Smooth muscle cell (in vitro differentiated cells): ENCODE measurements at regions not wholly inside any gene's neighbourhood (a gene's known extent, or its start where the extent isn't known, plus 50 kb on each side); places are given as distances from the start of the nearest gene placed in this dataset.
"Not testable (repeated sequence)": the region's sequence is repeated elsewhere in the genome, so short reads cannot be mapped to it uniquely, and the experiment has no call there.

Experiments
- DNase-seq: peaks from one replicate; lab custom pipeline; 2025; ENCODE audit not compliant: unreplicated experiment; lab: John Stamatoyannopoulos, UW
- H2AFZ ChIP-seq: fragments of 200-600 bp; sonication (generic); 2 replicates; pipeline ENCODE4 v1.6.0; 2016; ENCODE audit warnings: antibody characterized with exemption, low read depth, mild to moderate bottlenecking
- H3F3A ChIP-seq: fragments of 200-600 bp; sonication (generic); 2 replicates; pipeline ENCODE4 v1.6.0; 2017; ENCODE audit warnings: antibody characterized with exemption, low read depth
- H3K27ac ChIP-seq: fragments of 200-600 bp; sonication (generic); 2 replicates; pipeline ENCODE4 v1.5.1; 2016; ENCODE audit warnings: low read depth, mild to moderate bottlenecking
- H3K27me3 ChIP-seq: fragments of 200-600 bp; sonication (generic); 2 replicates; pipeline ENCODE4 v1.6.1; 2016; ENCODE audit warnings: low read depth, mild to moderate bottlenecking
- H3K36me3 ChIP-seq: fragments of 200-600 bp; sonication (generic); 2 replicates; pipeline ENCODE4 v1.5.1; 2016; ENCODE audit warnings: low read depth
- H3K4me1 ChIP-seq: fragments of 200-600 bp; sonication (generic); 2 replicates; pipeline ENCODE4 v1.5.1; 2016; ENCODE audit warnings: low read depth
- H3K4me2 ChIP-seq: fragments of 200-600 bp; sonication (generic); 2 replicates; pipeline ENCODE4 v1.6.0; 2016; ENCODE audit warnings: mild to moderate bottlenecking
- H3K4me3 ChIP-seq: fragments of 200-600 bp; sonication (generic); 2 replicates; pipeline ENCODE4 v1.5.1; 2016; ENCODE audit warnings: mild to moderate bottlenecking
- H3K79me2 ChIP-seq: fragments of 200-600 bp; sonication (generic); 2 replicates; pipeline ENCODE4 v1.6.0; 2016; ENCODE audit warnings: low read depth, mild to moderate bottlenecking
- H3K9ac ChIP-seq: fragments of 200-600 bp; sonication (generic); 2 replicates; pipeline ENCODE4 v1.6.0; 2016; ENCODE audit warnings: low read depth
- H3K9me3 ChIP-seq: fragments of 200-600 bp; sonication (generic); replicated peaks from 2 replicates; pipeline ENCODE4 v1.5.1; 2016; ENCODE audit warnings: low read depth
- H4K20me1 ChIP-seq: fragments of 200-600 bp; sonication (generic); 2 replicates; pipeline ENCODE4 v1.6.0; 2016; ENCODE audit warnings: low read depth
- CTCF ChIP-seq: fragments of 200-600 bp; sonication (generic); IDR thresholded peaks from 2 replicates; pipeline ENCODE4 v1.5.1; 2017; ENCODE audit warnings: borderline replicate concordance, mild to moderate bottlenecking, antibody characterized with exemption; ENCODE audit not compliant: insufficient read depth, poor library complexity, severe bottlenecking
- WGBS: methylation state at CpG from one replicate; pipeline ENCODE4 v1.1.7; 2016; ENCODE audit warnings: low lambda C conversion rate; 5-methylcytosine and 5-hydroxymethylcytosine counted together

GRCh38 chr5:4023753-4024335 lies 428.2 kb downstream of the IRX1 start:
- Histone ChIP-seq H3K4me2 (no peak overlapping the region), H3K36me3 (no peaks in the 10 kb centered on the region), H4K20me1 (no peaks in the 10 kb centered on the region), H3K79me2 (no peaks in the 10 kb centered on the region), H2AFZ (no peak overlapping the region), H3F3A (no peaks in the 10 kb centered on the region), H3K4me1 (no peaks in the 10 kb centered on the region), H3K4me3 (no peak overlapping the region), H3K27ac (no peak overlapping the region), H3K9ac (no peak overlapping the region), H3K27me3 (no peaks in the 10 kb centered on the region), H3K9me3 (no peaks in the 10 kb centered on the region)
- no peak for TF ChIP-seq CTCF
- no peak for DNase-seq

- H3K9me3 ChIP-seq: no peaks in the 10 kb centered on the region
- no peaks in the 10 kb centered on the region for H3K27me3 ChIP-seq
- no peak overlapping the region for H3K4me3 ChIP-seq
- no peaks in the 10 kb centered on the region for H3K4me1 ChIP-seq
- DNase-seq: no peak
- TF ChIP-seq CTCF: no peak
- H3F3A ChIP-seq: no peaks in the 10 kb centered on the region
- 79% methylated on average over 17 of the region's 17 CpGs for WGBS
- H3K36me3 ChIP-seq: no peaks in the 10 kb centered on the region
- no peak overlapping the region for H3K27ac ChIP-seq
- no peak overlapping the region for H2AFZ ChIP-seq
- no peaks in the 10 kb centered on the region for H3K79me2 ChIP-seq
- no peaks in the 10 kb centered on the region for H4K20me1 ChIP-seq
- H3K9ac ChIP-seq: no peak overlapping the region
- no peak overlapping the region for H3K4me2 ChIP-seq
These were observed 431.6 kb downstream of the IRX1 start for GRCh38 chr5:4027088-4027734.

GRCh38 chr5:4028384-4028783 lies 432.8 kb downstream of the IRX1 start:
- no peak overlapping the region for H3K4me2 ChIP-seq
- no peak for DNase-seq
- no peak overlapping the region for H3K4me3 ChIP-seq
- no peak overlapping the region for H2AFZ ChIP-seq
- H3K27me3 ChIP-seq: no peaks in the 10 kb centered on the region
- no peaks in the 10 kb centered on the region for H3F3A ChIP-seq
- no peaks in the 10 kb centered on the region for H3K9me3 ChIP-seq
- H3K9ac ChIP-seq: no peak overlapping the region
- H3K27ac ChIP-seq: no peak overlapping the region
- H3K4me1 ChIP-seq: no peaks in the 10 kb centered on the region
- WGBS: 78% methylated on average over 2 of the region's 2 CpGs
- no peaks in the 10 kb centered on the region for H4K20me1 ChIP-seq
- H3K36me3 ChIP-seq: no peaks in the 10 kb centered on the region
- H3K79me2 ChIP-seq: no peaks in the 10 kb centered on the region
- no peak for TF ChIP-seq CTCF

- H3K9me3 ChIP-seq, H3K36me3 ChIP-seq, H4K20me1 ChIP-seq, H3K4me2 ChIP-seq, H3K4me1 ChIP-seq, H3K27me3 ChIP-seq, H3K9ac ChIP-seq, H3F3A ChIP-seq, H2AFZ ChIP-seq, H3K27ac ChIP-seq, H3K4me3 ChIP-seq, DNase-seq, H3K79me2 ChIP-seq: not testable (repeated sequence)
- 79% methylated on average over 1 of the region's 1 CpG for WGBS
These were observed 437.9 kb downstream of the IRX1 start for GRCh38 chr5:4033546-4033945.
